ENCODE measurements at regions not wholly inside any gene's neighbourhood (a gene's known extent, or its start where the extent isn't known, plus 50 kb on each side); places are given as distances from the start of the nearest gene placed in this dataset.
A peak's percentile ranks its signal among the peaks of the same experiment; 100 is the strongest.
"Not testable (repeated sequence)": the region's sequence is repeated elsewhere in the genome, so short reads cannot be mapped to it uniquely, and the experiment has no call there.

GRCh38 chr18:34510926-34511325, 199.2 kb upstream of the DTNA start:
- H3K36me3 ChIP-seq (ENCODE audit: low read depth): no peaks in the 10 kb centered on the region
- no peak overlapping the region for H3K9ac ChIP-seq
- TF ChIP-seq EZH2 (IDR thresholded peaks at IDR 0.05; ENCODE audit: insufficient read depth, poor library complexity, severe bottlenecking) (no peak), EZH2phosphoT487 (IDR thresholded peaks at IDR 0.05; ENCODE audit: insufficient read depth, low read depth) (no peak)
- H3K27ac ChIP-seq: no peak overlapping the region
- H3K9me3 ChIP-seq (ENCODE audit: low read depth): no peaks in the 10 kb centered on the region
- DNase-seq: no peak
- H4K20me1 ChIP-seq (ENCODE audit: insufficient read depth): no peaks in the 10 kb centered on the region
- peaks cover 7% of the 10 kb centered on the region; the same call in 1 of the 2 replicates for H3F3A ChIP-seq (ENCODE audit: insufficient read depth)
- H3K79me2 ChIP-seq (ENCODE audit: insufficient read depth): no peaks in the 10 kb centered on the region
- 65 to 70% methylated on average over 1 of the region's 1 CpG for WGBS, 2 experiments (ENCODE audit: low coverage in 1 of 2, low lambda C conversion rate in 2 of 2, missing lambda C conversion rate in 2 of 2)
- no peaks in the 10 kb centered on the region for H3K27me3 ChIP-seq (replicated peaks; ENCODE audit: insufficient read depth)
- no peak overlapping the region for H3K4me2 ChIP-seq (ENCODE audit: unreplicated experiment)
- in situ Hi-C loops (cut with MboI): no loop called here
- peaks cover 14% of the 10 kb centered on the region; the same call in 1 of the 2 replicates for H3K4me1 ChIP-seq (ENCODE audit: insufficient read depth)
- H3K4me3 ChIP-seq: no peak overlapping the region
- H2AFZ ChIP-seq: no peak overlapping the region
- H3K9me2 ChIP-seq (ENCODE audit: insufficient read depth): no peaks in the 10 kb centered on the region

- Histone ChIP-seq H3K79me2 (ENCODE audit: insufficient read depth) (no peaks in the 10 kb centered on the region), H3K4me3 (no peak overlapping the region), H3K4me2 (ENCODE audit: unreplicated experiment) (no peak overlapping the region), H4K20me1 (ENCODE audit: insufficient read depth) (no peaks in the 10 kb centered on the region), H3K9ac (no peak overlapping the region), H3K4me1 (ENCODE audit: insufficient read depth) (peaks cover 14% of the 10 kb centered on the region; the same call in 1 of the 2 replicates), H3K9me2 (ENCODE audit: insufficient read depth) (no peaks in the 10 kb centered on the region), H3K36me3 (ENCODE audit: low read depth) (no peaks in the 10 kb centered on the region), H3K27me3 (replicated peaks; ENCODE audit: insufficient read depth) (no peaks in the 10 kb centered on the region), H3K27ac (no peak overlapping the region), H2AFZ (no peak overlapping the region), H3F3A (ENCODE audit: insufficient read depth) (peaks cover 7% of the 10 kb centered on the region; the same call in 1 of the 2 replicates), H3K9me3 (ENCODE audit: low read depth) (no peaks in the 10 kb centered on the region)
- DNase-seq: no peak
- in situ Hi-C loops (cut with MboI): no loop called here
- TF ChIP-seq EZH2phosphoT487 (IDR thresholded peaks at IDR 0.05; ENCODE audit: insufficient read depth, low read depth): no peak
- no peak for TF ChIP-seq EZH2 (IDR thresholded peaks at IDR 0.05; ENCODE audit: insufficient read depth, poor library complexity, severe bottlenecking)
Observed at GRCh38 chr18:34511435-34511834, 198.7 kb upstream of the DTNA start.

- TF ChIP-seq EZH2phosphoT487 (IDR thresholded peaks at IDR 0.05; ENCODE audit: insufficient read depth, low read depth): no peak
- no peak for TF ChIP-seq EZH2 (IDR thresholded peaks at IDR 0.05; ENCODE audit: insufficient read depth, poor library complexity, severe bottlenecking)
- H2AFZ ChIP-seq: no peak overlapping the region
- no peaks in the 10 kb centered on the region for H3K27me3 ChIP-seq (replicated peaks; ENCODE audit: insufficient read depth)
- no peak overlapping the region for H3K4me2 ChIP-seq (ENCODE audit: unreplicated experiment)
- no peaks in the 10 kb centered on the region for H3K79me2 ChIP-seq (ENCODE audit: insufficient read depth)
- no peaks in the 10 kb centered on the region for H3K36me3 ChIP-seq (ENCODE audit: low read depth)
- H3K4me3 ChIP-seq: no peak overlapping the region
- H3K9me3 ChIP-seq (ENCODE audit: low read depth): no peaks in the 10 kb centered on the region
- peaks cover 7% of the 10 kb centered on the region; the same call in 1 of the 2 replicates for H3F3A ChIP-seq (ENCODE audit: insufficient read depth)
- no peak for DNase-seq
- no peak overlapping the region for H3K27ac ChIP-seq
- no peak overlapping the region for H3K9ac ChIP-seq
- no peaks in the 10 kb centered on the region for H3K9me2 ChIP-seq (ENCODE audit: insufficient read depth)
- in situ Hi-C loops (cut with MboI): no loop called here
- H3K4me1 ChIP-seq (ENCODE audit: insufficient read depth): peaks cover 14% of the 10 kb centered on the region; the same call in 1 of the 2 replicates
- no peaks in the 10 kb centered on the region for H4K20me1 ChIP-seq (ENCODE audit: insufficient read depth)
Observed at GRCh38 chr18:34511879-34512278, 198.2 kb upstream of the DTNA start.

- no peak overlapping the region for H3K4me3 ChIP-seq
- TF ChIP-seq EZH2 (IDR thresholded peaks at IDR 0.05; ENCODE audit: insufficient read depth, poor library complexity, severe bottlenecking) (no peak), EZH2phosphoT487 (IDR thresholded peaks at IDR 0.05; ENCODE audit: insufficient read depth, low read depth) (no peak)
- H3K27ac ChIP-seq: no peak overlapping the region
- H3K9me2 ChIP-seq (ENCODE audit: insufficient read depth): no peaks in the 10 kb centered on the region
- H3K79me2 ChIP-seq (ENCODE audit: insufficient read depth): no peaks in the 10 kb centered on the region
- peak; percentile 71 for DNase-seq
- H3K4me1 ChIP-seq (ENCODE audit: insufficient read depth): peaks cover 14% of the 10 kb centered on the region; the same call in 1 of the 2 replicates
- 0 to 9% methylated on average over 1 of the region's 1 CpG for WGBS, 2 experiments (ENCODE audit: low coverage in 1 of 2, low lambda C conversion rate in 2 of 2, missing lambda C conversion rate in 2 of 2)
- H3K9ac ChIP-seq: no peak overlapping the region
- H3K27me3 ChIP-seq (replicated peaks; ENCODE audit: insufficient read depth): no peaks in the 10 kb centered on the region
- H2AFZ ChIP-seq: no peak overlapping the region
- peak overlapping the region; percentile 26 for H3K4me2 ChIP-seq (ENCODE audit: unreplicated experiment)
- peaks cover under 1% of the 10 kb centered on the region; the same call in 1 of the 2 replicates for H3F3A ChIP-seq (ENCODE audit: insufficient read depth)
- H3K9me3 ChIP-seq (ENCODE audit: low read depth): no peaks in the 10 kb centered on the region
- H4K20me1 ChIP-seq (ENCODE audit: insufficient read depth): no peaks in the 10 kb centered on the region
- in situ Hi-C loops (cut with MboI): no loop called here
- H3K36me3 ChIP-seq (ENCODE audit: low read depth): no peaks in the 10 kb centered on the region
Observed at GRCh38 chr18:34514238-34514637, 195.9 kb upstream of the DTNA start.

- Histone ChIP-seq H3K4me3 (no peak overlapping the region), H3K9me3 (ENCODE audit: low read depth) (no peaks in the 10 kb centered on the region), H3K27ac (no peak overlapping the region), H3K27me3 (replicated peaks; ENCODE audit: insufficient read depth) (no peaks in the 10 kb centered on the region), H3F3A (ENCODE audit: insufficient read depth) (no peaks in the 10 kb centered on the region), H3K9me2 (ENCODE audit: insufficient read depth) (no peaks in the 10 kb centered on the region), H3K36me3 (ENCODE audit: low read depth) (no peaks in the 10 kb centered on the region), H3K4me1 (ENCODE audit: insufficient read depth) (peaks cover 14% of the 10 kb centered on the region; the same call in 1 of the 2 replicates), H4K20me1 (ENCODE audit: insufficient read depth) (no peaks in the 10 kb centered on the region), H2AFZ (no peak overlapping the region), H3K4me2 (ENCODE audit: unreplicated experiment) (no peak overlapping the region), H3K79me2 (ENCODE audit: insufficient read depth) (no peaks in the 10 kb centered on the region), H3K9ac (no peak overlapping the region)
- 4 to 25% methylated on average over 1 of the region's 1 CpG for WGBS, 2 experiments (ENCODE audit: low coverage in 1 of 2, low lambda C conversion rate in 2 of 2, missing lambda C conversion rate in 2 of 2)
- in situ Hi-C loops (cut with MboI): no loop called here
- DNase-seq: peak; percentile 8
- no peak for TF ChIP-seq EZH2 (IDR thresholded peaks at IDR 0.05; ENCODE audit: insufficient read depth, poor library complexity, severe bottlenecking)
- no peak for TF ChIP-seq EZH2phosphoT487 (IDR thresholded peaks at IDR 0.05; ENCODE audit: insufficient read depth, low read depth)
Observed at GRCh38 chr18:34514957-34515356, 195.1 kb upstream of the DTNA start.

GRCh38 chr18:34516355-34516754, 193.7 kb upstream of the DTNA start:
- H3K27ac ChIP-seq; H3K9me3 ChIP-seq (ENCODE audit: low read depth); H3K4me2 ChIP-seq (ENCODE audit: unreplicated experiment); H3K27me3 ChIP-seq (replicated peaks; ENCODE audit: insufficient read depth); H3K9me2 ChIP-seq (ENCODE audit: insufficient read depth); H2AFZ ChIP-seq; in situ Hi-C loops (cut with MboI); H3K36me3 ChIP-seq (ENCODE audit: low read depth); H3F3A ChIP-seq (ENCODE audit: insufficient read depth); H3K9ac ChIP-seq; H4K20me1 ChIP-seq (ENCODE audit: insufficient read depth); H3K79me2 ChIP-seq (ENCODE audit: insufficient read depth); H3K4me3 ChIP-seq; DNase-seq: not testable (repeated sequence)
- 84 to 89% methylated on average over 9 of the region's 9 CpGs for WGBS, 2 experiments (ENCODE audit: low coverage in 1 of 2, low lambda C conversion rate in 2 of 2, missing lambda C conversion rate in 2 of 2)
- peaks cover 14% of the 10 kb centered on the region; the same call in 1 of the 2 replicates for H3K4me1 ChIP-seq (ENCODE audit: insufficient read depth)

- H3K27me3 ChIP-seq (replicated peaks; ENCODE audit: insufficient read depth); H2AFZ ChIP-seq; H3K27ac ChIP-seq; H4K20me1 ChIP-seq (ENCODE audit: insufficient read depth); in situ Hi-C loops (cut with MboI); H3K36me3 ChIP-seq (ENCODE audit: low read depth); H3K9me2 ChIP-seq (ENCODE audit: insufficient read depth); H3K9me3 ChIP-seq (ENCODE audit: low read depth); H3K4me2 ChIP-seq (ENCODE audit: unreplicated experiment); H3K4me3 ChIP-seq; DNase-seq; H3K9ac ChIP-seq; H3K79me2 ChIP-seq (ENCODE audit: insufficient read depth); H3F3A ChIP-seq (ENCODE audit: insufficient read depth): not testable (repeated sequence)
- peaks cover 14% of the 10 kb centered on the region; the same call in 1 of the 2 replicates for H3K4me1 ChIP-seq (ENCODE audit: insufficient read depth)
- 78 to 85% methylated on average over 2 of the region's 2 CpGs for WGBS, 2 experiments (ENCODE audit: low coverage in 1 of 2, low lambda C conversion rate in 2 of 2, missing lambda C conversion rate in 2 of 2)
Observed at GRCh38 chr18:34516996-34517395, 193.1 kb upstream of the DTNA start.
